ENCODE measurements at regions not wholly inside any gene's neighbourhood (a gene's known extent, or its start where the extent isn't known, plus 50 kb on each side); places are given as distances from the start of the nearest gene placed in this dataset.

GRCh38 chr3:82410366-82410765, 648.9 kb upstream of the GBE1 start:
- no peak overlapping the region for H3K4me3 ChIP-seq (ENCODE audit: control insufficient read depth, low read depth, low read length)
- no peak for TF ChIP-seq CTCF (conservative IDR thresholded peaks at IDR 0.05; ENCODE audit: control insufficient read depth, insufficient read depth, low read depth, low read length)
- DNase-seq (ENCODE audit: low read depth), result no peak

GRCh38 chr3:82409842-82410241, 648.4 kb upstream of the GBE1 start:
- H3K4me3 ChIP-seq (ENCODE audit: control insufficient read depth, low read depth, low read length), result no peak overlapping the region
- DNase-seq (ENCODE audit: low read depth), result no peak
- TF ChIP-seq CTCF (conservative IDR thresholded peaks at IDR 0.05; ENCODE audit: control insufficient read depth, insufficient read depth, low read depth, low read length), result no peak

- no peak overlapping the region for H3K4me3 ChIP-seq (ENCODE audit: control insufficient read depth, low read depth, low read length)
- DNase-seq (ENCODE audit: low read depth), result no peak
- no peak for TF ChIP-seq CTCF (conservative IDR thresholded peaks at IDR 0.05; ENCODE audit: control insufficient read depth, insufficient read depth, low read depth, low read length)
Observed at GRCh38 chr3:82392203-82392775, 630.8 kb upstream of the GBE1 start.

- no peak overlapping the region for H3K4me3 ChIP-seq (ENCODE audit: control insufficient read depth, low read depth, low read length)
- no peak for TF ChIP-seq CTCF (conservative IDR thresholded peaks at IDR 0.05; ENCODE audit: control insufficient read depth, insufficient read depth, low read depth, low read length)
- no peak for DNase-seq (ENCODE audit: low read depth)
Observed at GRCh38 chr3:82390868-82391267, 629.4 kb upstream of the GBE1 start.

- no peak for TF ChIP-seq CTCF (conservative IDR thresholded peaks at IDR 0.05; ENCODE audit: control insufficient read depth, insufficient read depth, low read depth, low read length)
- no peak for DNase-seq (ENCODE audit: low read depth)
- H3K4me3 ChIP-seq (ENCODE audit: control insufficient read depth, low read depth, low read length), result no peak overlapping the region
Observed at GRCh38 chr3:82386647-82387046, 625.2 kb upstream of the GBE1 start.

- no peak overlapping the region for H3K4me3 ChIP-seq (ENCODE audit: control insufficient read depth, low read depth, low read length)
- no peak for DNase-seq (ENCODE audit: low read depth)
- TF ChIP-seq CTCF (conservative IDR thresholded peaks at IDR 0.05; ENCODE audit: control insufficient read depth, insufficient read depth, low read depth, low read length), result no peak
Observed at GRCh38 chr3:82384181-82384580, 622.7 kb upstream of the GBE1 start.

GRCh38 chr3:82382831-82383230, 621.4 kb upstream of the GBE1 start:
- no peak for TF ChIP-seq CTCF (conservative IDR thresholded peaks at IDR 0.05; ENCODE audit: control insufficient read depth, insufficient read depth, low read depth, low read length)
- DNase-seq (ENCODE audit: low read depth), result no peak
- H3K4me3 ChIP-seq (ENCODE audit: control insufficient read depth, low read depth, low read length), result no peak overlapping the region

Data from fibroblast of mammary gland (primary cell).